ENCODE measurements at regions not wholly inside any gene's neighbourhood (a gene's known extent, or its start where the extent isn't known, plus 50 kb on each side); places are given as distances from the start of the nearest gene placed in this dataset.

DNA sequence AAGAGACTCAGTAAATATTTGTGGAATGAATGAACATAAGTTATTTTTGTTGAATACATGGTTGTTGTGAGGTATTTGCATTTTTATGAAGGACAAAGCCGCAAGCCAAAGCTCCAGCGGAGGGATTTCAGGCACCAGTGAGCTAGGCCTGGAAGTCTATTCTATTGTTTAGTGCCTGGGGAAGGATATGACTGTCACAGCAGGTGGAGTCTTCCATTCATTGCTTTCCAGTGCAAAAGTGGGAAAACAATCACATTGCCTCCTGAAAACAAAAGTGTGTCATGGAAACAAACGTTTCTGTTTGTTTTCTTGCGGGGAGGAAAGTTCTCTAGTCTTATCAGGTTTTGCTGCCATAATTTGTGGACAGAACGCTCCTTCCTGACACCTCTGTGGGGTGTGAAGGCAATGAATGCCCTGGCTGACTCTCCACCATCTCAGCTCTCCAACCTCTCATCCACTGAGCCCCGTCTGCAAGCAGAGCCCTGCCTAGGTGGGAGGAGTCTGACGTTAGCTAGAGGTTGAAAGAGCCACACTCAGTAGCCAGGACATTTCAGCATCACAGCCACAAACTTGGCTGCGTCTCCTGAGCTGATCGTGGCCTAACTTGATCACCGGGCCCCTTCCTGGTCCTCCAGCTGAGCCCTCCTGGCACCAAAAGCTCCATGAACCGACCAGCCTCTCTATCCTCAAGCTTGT is 739.1 kb downstream of the MATN1 start:
- Mint-ChIP-seq H3K27ac (no peak overlapping the region), H3K9me3 (no peaks in the 10 kb centered on the region), H3K4me1 (ENCODE audit: low read depth) (peaks cover under 1% of the 10 kb centered on the region), H3K4me3 (no peak overlapping the region), H3K27me3 (ENCODE audit: low read depth) (no peaks in the 10 kb centered on the region), H3K36me3 (ENCODE audit: low read depth) (no peaks in the 10 kb centered on the region)
- no peak for DNase-seq (ENCODE audit: low spot score)

DNA sequence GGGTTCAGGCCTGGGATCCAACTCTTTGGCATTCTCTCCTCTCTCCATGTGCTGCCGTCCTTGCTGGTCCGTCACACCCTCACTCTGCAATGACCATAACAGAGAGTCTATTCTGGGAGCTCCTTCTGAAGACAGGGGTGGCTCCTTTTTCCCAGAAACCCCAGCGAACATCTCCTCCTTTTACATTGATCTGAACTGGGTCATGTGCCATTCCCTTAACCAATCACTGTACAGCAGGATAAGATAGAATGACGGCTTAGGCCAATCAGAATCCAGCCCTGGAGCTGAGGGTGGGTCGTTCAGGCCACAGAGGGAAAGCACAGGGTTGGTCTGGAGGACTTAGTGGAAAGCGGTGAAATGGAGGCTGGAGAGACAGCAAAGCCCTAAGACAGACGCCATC is 740.1 kb downstream of the MATN1 start:
- H3K4me3 Mint-ChIP-seq, result no peak overlapping the region
- H3K36me3 Mint-ChIP-seq (ENCODE audit: low read depth), result no peaks in the 10 kb centered on the region
- H3K4me1 Mint-ChIP-seq (ENCODE audit: low read depth), result no peaks in the 10 kb centered on the region
- no peak overlapping the region for H3K27ac Mint-ChIP-seq
- no peaks in the 10 kb centered on the region for H3K27me3 Mint-ChIP-seq (ENCODE audit: low read depth)
- no peaks in the 10 kb centered on the region for H3K9me3 Mint-ChIP-seq
- no peak for DNase-seq (ENCODE audit: low spot score)

DNA sequence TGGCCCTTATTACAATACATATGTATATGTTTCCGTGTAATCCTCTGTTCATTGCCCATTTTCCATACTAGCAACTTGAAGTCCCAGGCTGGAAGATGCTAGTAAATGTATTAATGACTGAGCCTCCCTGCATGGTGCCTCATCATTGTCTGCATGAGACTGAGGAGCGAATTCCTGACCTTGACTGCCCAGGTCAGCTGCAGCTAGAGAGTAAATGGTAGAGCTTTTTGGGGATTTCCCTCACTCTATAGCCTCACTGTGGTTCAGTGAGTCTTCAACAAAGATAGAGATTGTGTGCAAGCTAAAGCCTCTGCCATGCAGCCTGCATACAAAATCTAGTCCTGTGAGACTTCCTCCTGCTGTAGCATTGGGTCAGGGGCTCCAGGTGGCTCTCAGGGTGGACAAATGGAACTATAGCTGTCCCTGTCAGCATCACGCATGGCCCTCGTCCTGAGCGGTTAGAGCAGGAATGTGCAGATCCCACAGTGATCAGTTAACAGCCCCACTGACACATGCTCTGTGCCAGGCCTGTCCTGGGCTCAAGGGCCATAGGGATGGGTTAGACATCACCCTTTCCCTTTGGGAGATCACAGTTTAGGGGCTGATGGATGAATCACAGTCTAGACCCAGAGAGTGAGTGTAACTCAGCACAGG is 741.7 kb downstream of the MATN1 start:
- no peak for DNase-seq (ENCODE audit: low spot score)
- H3K27me3 Mint-ChIP-seq (ENCODE audit: low read depth), result no peaks in the 10 kb centered on the region
- no peaks in the 10 kb centered on the region for H3K4me1 Mint-ChIP-seq (ENCODE audit: low read depth)
- H3K36me3 Mint-ChIP-seq (ENCODE audit: low read depth), result no peaks in the 10 kb centered on the region
- H3K9me3 Mint-ChIP-seq, result no peaks in the 10 kb centered on the region
- no peak overlapping the region for H3K27ac Mint-ChIP-seq
- no peak overlapping the region for H3K4me3 Mint-ChIP-seq

DNA sequence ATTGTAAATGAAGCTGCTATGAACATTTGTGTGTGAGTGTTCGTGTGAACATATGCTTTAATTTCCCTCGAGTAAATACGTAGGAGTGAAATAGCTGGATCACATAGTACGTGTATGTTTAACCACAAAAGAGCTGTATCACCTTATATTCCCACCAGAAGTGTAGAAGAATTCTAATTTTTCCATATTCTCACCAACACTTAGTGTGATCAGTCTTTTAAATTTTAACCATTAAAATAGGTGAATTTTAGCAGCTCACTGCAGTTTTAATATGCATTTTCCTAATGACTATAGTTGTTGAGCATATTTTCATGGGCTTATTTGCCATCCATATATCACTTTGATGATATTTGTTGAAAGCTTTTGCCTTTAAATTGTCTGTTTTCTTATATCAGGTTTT is 741.2 kb downstream of the PTPRU start:
- H3K27me3 Mint-ChIP-seq (ENCODE audit: low read depth), result no peaks in the 10 kb centered on the region
- H3K4me1 Mint-ChIP-seq (ENCODE audit: low read depth), result no peaks in the 10 kb centered on the region
- no peaks in the 10 kb centered on the region for H3K9me3 Mint-ChIP-seq
- H3K27ac Mint-ChIP-seq, result no peak overlapping the region
- no peaks in the 10 kb centered on the region for H3K36me3 Mint-ChIP-seq (ENCODE audit: low read depth)
- H3K4me3 Mint-ChIP-seq, result no peak overlapping the region
- DNase-seq (ENCODE audit: low spot score), result no peak

DNA sequence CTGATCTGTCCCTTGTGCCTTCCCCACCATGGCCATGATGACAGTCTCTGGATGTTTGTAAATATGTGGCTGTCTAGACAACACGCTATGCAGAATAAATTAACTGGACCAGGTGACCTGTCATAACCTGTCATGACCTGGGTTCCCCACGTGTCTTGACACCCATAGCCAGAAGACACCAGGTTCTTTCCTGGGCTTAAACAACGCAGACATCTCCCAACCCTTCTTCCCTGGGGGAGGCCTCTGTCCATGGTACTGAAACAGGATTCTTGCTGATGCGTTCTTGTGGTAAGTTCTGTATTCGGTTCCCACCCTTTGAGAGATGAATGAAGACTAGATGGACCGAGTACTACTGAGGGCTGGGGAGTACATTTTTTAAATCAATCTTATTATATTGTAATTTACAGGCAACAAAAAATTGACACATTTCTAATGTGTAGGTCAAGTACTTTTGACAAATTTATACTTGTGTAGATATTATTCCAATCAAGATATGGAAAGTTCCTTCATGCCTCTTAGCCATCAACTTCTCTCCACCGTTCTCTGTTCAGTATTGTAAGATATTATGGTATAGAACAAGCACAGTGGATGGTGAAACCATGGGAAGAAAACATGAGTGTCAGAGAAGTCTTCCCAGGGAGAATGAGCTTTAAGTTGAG is 738.8 kb downstream of the PTPRU start:
- Mint-ChIP-seq H3K27me3 (ENCODE audit: low read depth) (no peaks in the 10 kb centered on the region), H3K4me3 (no peak overlapping the region), H3K4me1 (ENCODE audit: low read depth) (no peaks in the 10 kb centered on the region), H3K27ac (no peak overlapping the region), H3K36me3 (ENCODE audit: low read depth) (no peaks in the 10 kb centered on the region), H3K9me3 (no peaks in the 10 kb centered on the region)
- no peak for DNase-seq (ENCODE audit: low spot score)

GRCh38 chr1:29974316-29974724 is 738.0 kb downstream of the PTPRU start:
- H3K27ac Mint-ChIP-seq, result no peak overlapping the region
- no peaks in the 10 kb centered on the region for H3K27me3 Mint-ChIP-seq (ENCODE audit: low read depth)
- no peak overlapping the region for H3K4me3 Mint-ChIP-seq
- H3K36me3 Mint-ChIP-seq (ENCODE audit: low read depth), result no peaks in the 10 kb centered on the region
- H3K4me1 Mint-ChIP-seq (ENCODE audit: low read depth), result no peaks in the 10 kb centered on the region
- no peak for DNase-seq (ENCODE audit: low spot score)
- H3K9me3 Mint-ChIP-seq, result no peaks in the 10 kb centered on the region

DNA sequence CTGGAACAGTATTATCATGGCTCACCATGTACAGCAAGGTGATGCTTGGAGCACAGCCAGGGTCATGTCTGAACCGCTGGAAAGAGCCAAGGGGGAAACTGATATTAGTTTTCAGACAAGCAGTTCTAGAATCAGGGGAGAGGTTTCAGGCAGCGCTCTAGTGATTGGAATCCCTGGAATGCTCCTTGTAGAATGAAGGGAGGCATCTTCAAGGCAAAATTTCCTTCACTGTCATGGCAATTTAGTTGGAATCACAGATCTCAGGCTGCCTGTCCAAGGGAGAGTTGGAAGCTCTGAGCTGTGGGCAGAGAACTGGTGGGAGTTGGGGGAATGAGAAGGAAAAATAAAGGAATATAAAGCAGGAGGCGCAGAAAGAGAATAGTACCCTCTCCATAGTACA is 737.1 kb downstream of the PTPRU start:
- Mint-ChIP-seq H3K4me1 (ENCODE audit: low read depth) (no peaks in the 10 kb centered on the region), H3K27me3 (ENCODE audit: low read depth) (no peaks in the 10 kb centered on the region), H3K4me3 (no peak overlapping the region), H3K27ac (no peak overlapping the region), H3K9me3 (no peaks in the 10 kb centered on the region), H3K36me3 (ENCODE audit: low read depth) (no peaks in the 10 kb centered on the region)
- DNase-seq (ENCODE audit: low spot score), result no peak

DNA sequence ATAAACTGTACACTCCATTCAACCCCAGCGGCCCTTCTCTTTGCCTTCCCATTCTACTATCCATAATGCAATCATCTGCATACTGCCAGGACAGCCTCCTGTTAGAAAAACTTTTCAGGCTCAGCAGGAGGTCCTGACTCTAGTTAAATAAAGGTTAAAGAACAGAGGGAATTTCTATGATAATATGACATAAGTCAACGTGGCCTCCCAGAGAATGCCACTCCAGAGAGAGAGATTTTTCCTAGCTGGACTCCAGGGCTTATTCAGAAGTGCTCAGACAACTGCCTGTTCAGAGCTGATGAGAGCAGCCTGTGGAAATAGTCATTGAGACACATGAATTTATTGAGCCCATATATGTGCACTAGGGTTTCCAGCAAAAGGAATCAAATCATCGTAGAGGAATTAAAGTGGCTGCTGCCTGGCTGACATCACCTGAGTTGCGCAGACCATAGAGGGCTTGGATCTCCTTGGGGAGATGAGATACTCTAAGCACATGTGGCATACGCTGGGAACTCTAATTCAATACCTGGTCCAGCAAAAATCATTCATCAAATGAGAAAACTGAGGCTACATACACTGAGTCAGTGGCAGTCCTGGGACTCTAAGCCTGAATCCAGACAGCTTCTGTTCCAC is 736.2 kb downstream of the PTPRU start:
- Mint-ChIP-seq H3K4me1 (ENCODE audit: low read depth) (no peaks in the 10 kb centered on the region), H3K27me3 (ENCODE audit: low read depth) (no peaks in the 10 kb centered on the region), H3K36me3 (ENCODE audit: low read depth) (no peaks in the 10 kb centered on the region), H3K9me3 (no peaks in the 10 kb centered on the region), H3K4me3 (no peak overlapping the region), H3K27ac (no peak overlapping the region)
- DNase-seq (ENCODE audit: low spot score), result no peak

DNA sequence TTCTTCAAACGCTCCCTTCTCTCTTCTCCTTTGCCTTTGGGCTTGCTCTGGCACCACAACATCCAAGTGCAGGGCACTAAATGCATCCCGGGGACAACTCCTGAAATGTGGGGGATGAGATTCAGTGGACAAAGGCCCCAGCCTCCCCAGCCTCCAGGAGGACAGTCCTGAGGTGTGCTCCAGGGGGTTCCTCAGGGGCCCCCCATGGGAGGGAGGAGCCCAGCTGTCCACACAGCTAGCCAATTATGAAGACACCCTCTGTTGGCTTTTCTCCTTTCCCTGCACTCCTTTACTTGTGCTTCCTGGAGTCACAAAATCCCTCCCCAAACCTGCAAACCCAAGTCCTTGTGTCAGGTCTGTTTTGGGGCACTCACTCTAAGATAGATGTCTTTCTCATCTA is 735.4 kb downstream of the PTPRU start:
- Mint-ChIP-seq H3K9me3 (no peaks in the 10 kb centered on the region), H3K4me1 (ENCODE audit: low read depth) (no peaks in the 10 kb centered on the region), H3K27me3 (ENCODE audit: low read depth) (no peaks in the 10 kb centered on the region), H3K4me3 (no peak overlapping the region), H3K27ac (no peak overlapping the region), H3K36me3 (ENCODE audit: low read depth) (no peaks in the 10 kb centered on the region)
- no peak for DNase-seq (ENCODE audit: low spot score)

DNA sequence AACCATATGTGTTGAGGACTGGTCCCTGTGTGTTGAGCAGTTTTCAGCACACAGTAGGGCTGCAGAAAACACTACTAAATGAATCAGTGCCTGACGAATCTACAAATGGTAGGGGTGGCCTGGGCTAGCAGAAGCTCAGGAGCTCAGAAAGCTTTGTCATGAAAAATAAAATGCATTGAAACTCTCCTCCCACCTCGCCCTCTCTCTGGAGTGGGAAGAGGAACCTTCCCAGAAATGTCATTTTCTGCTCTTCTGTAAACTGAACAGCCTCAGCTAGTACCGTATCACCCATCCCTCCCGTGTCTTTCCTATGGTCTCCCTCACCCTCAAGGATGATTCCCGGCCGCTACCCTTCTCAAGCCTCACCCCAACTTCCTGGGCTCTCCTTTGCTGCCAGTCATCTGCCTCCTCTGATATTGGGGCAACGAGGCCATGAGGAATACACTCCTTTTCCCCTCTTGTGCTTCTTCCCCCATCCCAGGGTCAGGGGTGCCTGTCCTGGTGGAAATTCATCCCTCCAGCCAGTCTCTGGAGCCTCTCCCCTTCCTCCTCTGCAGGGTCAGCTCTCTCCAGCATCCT is 734.5 kb downstream of the PTPRU start:
- Mint-ChIP-seq H3K36me3 (ENCODE audit: low read depth) (no peaks in the 10 kb centered on the region), H3K4me1 (ENCODE audit: low read depth) (no peaks in the 10 kb centered on the region), H3K9me3 (no peaks in the 10 kb centered on the region), H3K27me3 (ENCODE audit: low read depth) (no peaks in the 10 kb centered on the region), H3K4me3 (no peak overlapping the region), H3K27ac (no peak overlapping the region)
- DNase-seq (ENCODE audit: low spot score), result no peak

- no peak overlapping the region for H3K27ac Mint-ChIP-seq
- H3K36me3 Mint-ChIP-seq (ENCODE audit: low read depth), result no peaks in the 10 kb centered on the region
- no peaks in the 10 kb centered on the region for H3K9me3 Mint-ChIP-seq
- no peaks in the 10 kb centered on the region for H3K4me1 Mint-ChIP-seq (ENCODE audit: low read depth)
- H3K27me3 Mint-ChIP-seq (ENCODE audit: low read depth), result no peaks in the 10 kb centered on the region
- H3K4me3 Mint-ChIP-seq, result no peak overlapping the region
- no peak for DNase-seq (ENCODE audit: low spot score)
These were observed 733.3 kb downstream of the PTPRU start for GRCh38 chr1:29969576-29969975.

DNA sequence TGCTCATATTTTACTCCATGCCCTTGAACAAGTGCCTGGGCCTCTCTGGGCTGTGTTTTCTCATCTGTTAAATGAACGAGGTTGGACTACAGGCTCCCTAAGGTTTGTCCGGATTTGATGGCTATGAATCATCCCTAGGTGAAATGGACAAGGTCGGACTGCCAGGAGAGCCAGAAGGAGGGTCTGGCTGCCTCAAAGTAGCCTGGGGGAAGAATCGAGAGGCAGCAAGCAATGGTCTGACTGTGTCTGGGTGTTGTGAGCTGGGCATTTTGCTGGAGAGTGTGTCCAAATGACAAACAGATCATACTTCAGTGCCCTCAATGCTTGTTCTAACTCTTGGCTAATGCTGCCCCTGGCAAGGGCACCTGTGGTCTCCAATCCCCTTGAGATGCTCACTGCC is 730.9 kb downstream of the PTPRU start:
- H3K27me3 Mint-ChIP-seq (ENCODE audit: low read depth), result no peaks in the 10 kb centered on the region
- no peaks in the 10 kb centered on the region for H3K9me3 Mint-ChIP-seq

GRCh38 chr1:29966526-29967045 is 730.3 kb downstream of the PTPRU start:
- Mint-ChIP-seq H3K4me1 (ENCODE audit: low read depth) (no peaks in the 10 kb centered on the region), H3K27me3 (ENCODE audit: low read depth) (no peaks in the 10 kb centered on the region), H3K36me3 (ENCODE audit: low read depth) (no peaks in the 10 kb centered on the region), H3K27ac (no peak overlapping the region), H3K4me3 (no peak overlapping the region), H3K9me3 (no peaks in the 10 kb centered on the region)
- no peak for DNase-seq (ENCODE audit: low spot score)

More for the DNA sequence above, 730.9 kb downstream of the PTPRU start:
- Mint-ChIP-seq H3K4me3 (no peak overlapping the region), H3K27ac (no peak overlapping the region), H3K4me1 (ENCODE audit: low read depth) (no peaks in the 10 kb centered on the region), H3K36me3 (ENCODE audit: low read depth) (no peaks in the 10 kb centered on the region)
- no peak for DNase-seq (ENCODE audit: low spot score)
